ENCODE measurements at regions not wholly inside any gene's neighbourhood (a gene's known extent, or its start where the extent isn't known, plus 50 kb on each side); places are given as distances from the start of the nearest gene placed in this dataset.
"Not testable (repeated sequence)": the region's sequence is repeated elsewhere in the genome, so short reads cannot be mapped to it uniquely, and the experiment has no call there.

- DNase-seq (ENCODE audit: low spot score): no peak
- no peaks in the 10 kb centered on the region for H3K27me3 Mint-ChIP-seq (ENCODE audit: low read depth)
- intact Hi-C loops (cut with micrococcal nuclease): no loop called here
- H3K27ac Mint-ChIP-seq: no peak overlapping the region
- H3K4me1 Mint-ChIP-seq (ENCODE audit: low read depth): no peaks in the 10 kb centered on the region
- H3K9me3 Mint-ChIP-seq: peaks cover 22% of the 10 kb centered on the region
- no peaks in the 10 kb centered on the region for H3K36me3 Mint-ChIP-seq (ENCODE audit: low read depth)
- H3K4me3 Mint-ChIP-seq (ENCODE audit: low read depth): no peak overlapping the region
Measured at GRCh38 chr11:91086028-91086427, 863.2 kb upstream of the CHORDC1 start.

- no peak overlapping the region for H3K4me3 Mint-ChIP-seq (ENCODE audit: low read depth)
- no peaks in the 10 kb centered on the region for H3K36me3 Mint-ChIP-seq (ENCODE audit: low read depth)
- H3K27ac Mint-ChIP-seq: no peak overlapping the region
- intact Hi-C loops (cut with micrococcal nuclease): no loop called here
- no peaks in the 10 kb centered on the region for H3K4me1 Mint-ChIP-seq (ENCODE audit: low read depth)
- DNase-seq (ENCODE audit: low spot score): no peak
- H3K27me3 Mint-ChIP-seq (ENCODE audit: low read depth): no peaks in the 10 kb centered on the region
- peaks cover 14% of the 10 kb centered on the region for H3K9me3 Mint-ChIP-seq
Measured at GRCh38 chr11:91082255-91082654, 859.4 kb upstream of the CHORDC1 start.

GRCh38 chr11:91081440-91082043 lies 858.7 kb upstream of the CHORDC1 start:
- Mint-ChIP-seq H3K36me3 (ENCODE audit: low read depth) (no peaks in the 10 kb centered on the region), H3K4me1 (ENCODE audit: low read depth) (no peaks in the 10 kb centered on the region), H3K27me3 (ENCODE audit: low read depth) (no peaks in the 10 kb centered on the region), H3K9me3 (peaks cover 13% of the 10 kb centered on the region), H3K4me3 (ENCODE audit: low read depth) (no peak overlapping the region), H3K27ac (no peak overlapping the region)
- intact Hi-C loops (cut with micrococcal nuclease): no loop called here
- DNase-seq (ENCODE audit: low spot score): no peak

- no peak overlapping the region for H3K27ac Mint-ChIP-seq
- H3K36me3 Mint-ChIP-seq (ENCODE audit: low read depth): no peaks in the 10 kb centered on the region
- intact Hi-C loops (cut with micrococcal nuclease): no loop called here
- no peaks in the 10 kb centered on the region for H3K4me1 Mint-ChIP-seq (ENCODE audit: low read depth)
- H3K4me3 Mint-ChIP-seq (ENCODE audit: low read depth): no peak overlapping the region
- H3K9me3 Mint-ChIP-seq: peaks cover 4% of the 10 kb centered on the region
- no peaks in the 10 kb centered on the region for H3K27me3 Mint-ChIP-seq (ENCODE audit: low read depth)
- DNase-seq (ENCODE audit: low spot score): no peak
Measured at GRCh38 chr11:91078221-91078620, 855.4 kb upstream of the CHORDC1 start.

- Mint-ChIP-seq H3K27ac (no peak overlapping the region), H3K36me3 (ENCODE audit: low read depth) (no peaks in the 10 kb centered on the region), H3K4me3 (ENCODE audit: low read depth) (no peak overlapping the region), H3K9me3 (peaks cover 11% of the 10 kb centered on the region), H3K4me1 (ENCODE audit: low read depth) (no peaks in the 10 kb centered on the region), H3K27me3 (ENCODE audit: low read depth) (no peaks in the 10 kb centered on the region)
- no peak for DNase-seq (ENCODE audit: low spot score)
- intact Hi-C loops (cut with micrococcal nuclease): no loop called here
Measured at GRCh38 chr11:91075032-91075695, 852.3 kb upstream of the CHORDC1 start.

GRCh38 chr11:91067666-91068065 lies 844.8 kb upstream of the CHORDC1 start:
- Mint-ChIP-seq H3K27ac (no peak overlapping the region), H3K9me3 (peaks cover 43% of the 10 kb centered on the region), H3K4me3 (ENCODE audit: low read depth) (no peak overlapping the region), H3K36me3 (ENCODE audit: low read depth) (no peaks in the 10 kb centered on the region), H3K4me1 (ENCODE audit: low read depth) (no peaks in the 10 kb centered on the region), H3K27me3 (ENCODE audit: low read depth) (no peaks in the 10 kb centered on the region)
- no peak for DNase-seq (ENCODE audit: low spot score)
- intact Hi-C loops (cut with micrococcal nuclease): no loop called here

- no peak overlapping the region for H3K27ac Mint-ChIP-seq
- no peak for DNase-seq (ENCODE audit: low spot score)
- H3K36me3 Mint-ChIP-seq (ENCODE audit: low read depth): no peaks in the 10 kb centered on the region
- no peak overlapping the region for H3K4me3 Mint-ChIP-seq (ENCODE audit: low read depth)
- H3K9me3 Mint-ChIP-seq: peaks cover 43% of the 10 kb centered on the region
- no peaks in the 10 kb centered on the region for H3K4me1 Mint-ChIP-seq (ENCODE audit: low read depth)
- no peaks in the 10 kb centered on the region for H3K27me3 Mint-ChIP-seq (ENCODE audit: low read depth)
- intact Hi-C loops (cut with micrococcal nuclease): no loop called here
Measured at GRCh38 chr11:91066456-91067047, 843.7 kb upstream of the CHORDC1 start.

GRCh38 chr11:91063399-91063798 lies 840.5 kb upstream of the CHORDC1 start:
- H3K4me1 Mint-ChIP-seq (ENCODE audit: low read depth); intact Hi-C loops (cut with micrococcal nuclease); H3K27me3 Mint-ChIP-seq (ENCODE audit: low read depth); H3K27ac Mint-ChIP-seq; H3K4me3 Mint-ChIP-seq (ENCODE audit: low read depth); DNase-seq (ENCODE audit: low spot score); H3K36me3 Mint-ChIP-seq (ENCODE audit: low read depth): not testable (repeated sequence)
- peaks cover 46% of the 10 kb centered on the region for H3K9me3 Mint-ChIP-seq

GRCh38 chr11:91047882-91048281 lies 825.0 kb upstream of the CHORDC1 start:
- intact Hi-C loops (cut with micrococcal nuclease): no loop called here
- no peaks in the 10 kb centered on the region for H3K36me3 Mint-ChIP-seq (ENCODE audit: low read depth)
- H3K4me3 Mint-ChIP-seq (ENCODE audit: low read depth): no peak overlapping the region
- H3K27ac Mint-ChIP-seq: no peak overlapping the region
- H3K27me3 Mint-ChIP-seq (ENCODE audit: low read depth): no peaks in the 10 kb centered on the region
- DNase-seq (ENCODE audit: low spot score): no peak
- H3K4me1 Mint-ChIP-seq (ENCODE audit: low read depth): no peaks in the 10 kb centered on the region
- peaks cover 19% of the 10 kb centered on the region for H3K9me3 Mint-ChIP-seq

- Mint-ChIP-seq H3K27ac (no peak overlapping the region), H3K9me3 (peaks cover 12% of the 10 kb centered on the region), H3K4me3 (ENCODE audit: low read depth) (no peak overlapping the region), H3K27me3 (ENCODE audit: low read depth) (no peaks in the 10 kb centered on the region), H3K4me1 (ENCODE audit: low read depth) (no peaks in the 10 kb centered on the region), H3K36me3 (ENCODE audit: low read depth) (no peaks in the 10 kb centered on the region)
- no peak for DNase-seq (ENCODE audit: low spot score)
- intact Hi-C loops (cut with micrococcal nuclease): no loop called here
Measured at GRCh38 chr11:91046261-91046660, 823.4 kb upstream of the CHORDC1 start.

- H3K4me1 Mint-ChIP-seq (ENCODE audit: low read depth): no peaks in the 10 kb centered on the region
- H3K27ac Mint-ChIP-seq: no peak overlapping the region
- H3K27me3 Mint-ChIP-seq (ENCODE audit: low read depth): no peaks in the 10 kb centered on the region
- peaks cover 10% of the 10 kb centered on the region for H3K9me3 Mint-ChIP-seq
- H3K4me3 Mint-ChIP-seq (ENCODE audit: low read depth): no peak overlapping the region
- intact Hi-C loops (cut with micrococcal nuclease): no loop called here
- no peaks in the 10 kb centered on the region for H3K36me3 Mint-ChIP-seq (ENCODE audit: low read depth)
- no peak for DNase-seq (ENCODE audit: low spot score)
Measured at GRCh38 chr11:91041626-91042025, 818.8 kb upstream of the CHORDC1 start.

GRCh38 chr11:91023731-91024130 lies 800.9 kb upstream of the CHORDC1 start:
- H3K4me1 Mint-ChIP-seq (ENCODE audit: low read depth): no peaks in the 10 kb centered on the region
- no peaks in the 10 kb centered on the region for H3K27me3 Mint-ChIP-seq (ENCODE audit: low read depth)
- H3K36me3 Mint-ChIP-seq (ENCODE audit: low read depth): no peaks in the 10 kb centered on the region
- no peak for DNase-seq (ENCODE audit: low spot score)
- peaks cover 22% of the 10 kb centered on the region for H3K9me3 Mint-ChIP-seq
- no peak overlapping the region for H3K4me3 Mint-ChIP-seq (ENCODE audit: low read depth)
- H3K27ac Mint-ChIP-seq: no peak overlapping the region
- intact Hi-C loops (cut with micrococcal nuclease): no loop called here

- Mint-ChIP-seq H3K9me3 (peaks cover 39% of the 10 kb centered on the region), H3K27me3 (ENCODE audit: low read depth) (no peaks in the 10 kb centered on the region), H3K4me3 (ENCODE audit: low read depth) (no peak overlapping the region), H3K36me3 (ENCODE audit: low read depth) (no peaks in the 10 kb centered on the region), H3K27ac (no peak overlapping the region), H3K4me1 (ENCODE audit: low read depth) (no peaks in the 10 kb centered on the region)
- DNase-seq (ENCODE audit: low spot score): no peak
- intact Hi-C loops (cut with micrococcal nuclease): no loop called here
Measured at GRCh38 chr11:91011503-91011902, 788.7 kb upstream of the CHORDC1 start.
